ENCODE measurements at regions not wholly inside any gene's neighbourhood (a gene's known extent, or its start where the extent isn't known, plus 50 kb on each side); places are given as distances from the start of the nearest gene placed in this dataset.
"Not testable (repeated sequence)": the region's sequence is repeated elsewhere in the genome, so short reads cannot be mapped to it uniquely, and the experiment has no call there.

DNA sequence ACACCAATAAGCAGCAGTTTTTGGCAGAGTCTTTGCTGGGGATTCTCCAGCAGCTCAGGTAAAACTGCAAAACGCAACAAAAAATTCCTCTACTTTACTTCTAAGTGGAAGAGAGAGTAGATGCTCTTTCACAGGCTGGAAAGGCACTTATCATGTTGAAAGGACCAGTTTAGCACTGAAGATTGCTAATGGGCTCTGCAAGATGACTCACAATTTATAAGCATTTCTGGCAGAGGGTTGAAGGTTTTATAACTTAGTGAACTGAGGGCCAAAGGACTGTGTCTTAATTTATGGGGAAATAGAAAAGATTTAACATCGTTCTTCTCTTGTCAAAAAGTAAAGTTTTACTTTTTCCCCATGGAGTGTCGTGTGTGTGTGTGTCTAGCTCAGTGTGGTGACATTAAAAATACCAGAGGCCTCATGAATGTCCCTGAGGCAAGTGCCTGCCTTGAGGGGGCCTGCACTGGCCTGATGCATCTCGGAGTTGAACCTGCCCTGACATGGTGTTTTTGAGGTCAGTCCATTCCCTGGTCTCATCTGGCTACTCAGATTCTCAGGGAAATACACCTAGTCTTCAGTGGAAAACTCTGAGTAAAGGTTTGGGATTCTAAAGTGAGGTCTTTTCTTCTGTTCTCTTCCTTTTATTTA is 1092.0 kb downstream of the NAALADL2 start:
- DNase-seq (ENCODE audit: low read depth), result peak; percentile 8

DNA sequence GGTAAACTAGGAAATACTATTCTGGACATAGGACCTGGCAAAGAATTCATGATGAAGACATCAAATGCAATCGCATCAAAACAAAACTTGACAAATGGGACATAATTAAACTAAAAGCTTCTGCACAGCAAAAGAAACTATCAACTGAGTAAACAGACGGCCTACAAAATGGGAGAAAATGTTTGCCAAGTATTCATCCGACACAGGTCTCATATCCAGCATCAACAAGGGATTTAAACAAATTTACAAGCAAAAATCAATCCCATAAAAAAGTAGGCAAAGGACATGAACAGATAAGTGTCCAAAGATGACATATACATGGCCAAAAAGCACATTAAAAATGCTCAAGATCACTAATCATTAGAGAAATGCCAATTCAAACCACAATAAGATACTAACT is 1088.9 kb downstream of the NAALADL2 start:
- no peak for DNase-seq (ENCODE audit: low read depth)

GRCh38 chr3:175941352-175941751 is 1082.2 kb downstream of the NAALADL2 start:
- DNase-seq (ENCODE audit: low read depth), result peak; percentile 27

GRCh38 chr3:175940881-175941280 is 1081.7 kb downstream of the NAALADL2 start:
- DNase-seq (ENCODE audit: low read depth), result peak; percentile 3

GRCh38 chr3:175940243-175940642 is 1081.1 kb downstream of the NAALADL2 start:
- peak; percentile 58 for DNase-seq (ENCODE audit: low read depth)

DNA sequence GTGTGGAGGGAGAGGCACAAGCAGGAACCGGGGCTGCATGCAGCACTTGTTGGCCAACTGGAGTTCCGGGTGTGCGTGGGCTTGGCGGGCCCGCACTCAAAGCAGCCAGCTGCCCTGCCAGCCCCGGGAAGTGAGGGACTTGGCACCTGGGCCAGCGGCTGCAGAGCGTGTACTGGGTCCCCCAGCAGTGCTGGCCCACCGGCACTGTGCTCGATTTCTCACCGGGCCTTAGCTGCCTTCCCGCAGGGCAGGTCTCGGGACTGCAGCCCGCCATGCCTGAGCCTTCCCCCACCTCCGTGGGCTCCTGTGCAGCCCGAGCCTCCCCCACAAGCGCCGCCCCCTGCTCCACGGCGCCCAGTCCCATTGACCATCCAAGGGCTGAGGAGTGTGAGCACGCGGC is 1078.2 kb downstream of the NAALADL2 start:
- DNase-seq (ENCODE audit: low read depth), result not testable (repeated sequence)

DNA sequence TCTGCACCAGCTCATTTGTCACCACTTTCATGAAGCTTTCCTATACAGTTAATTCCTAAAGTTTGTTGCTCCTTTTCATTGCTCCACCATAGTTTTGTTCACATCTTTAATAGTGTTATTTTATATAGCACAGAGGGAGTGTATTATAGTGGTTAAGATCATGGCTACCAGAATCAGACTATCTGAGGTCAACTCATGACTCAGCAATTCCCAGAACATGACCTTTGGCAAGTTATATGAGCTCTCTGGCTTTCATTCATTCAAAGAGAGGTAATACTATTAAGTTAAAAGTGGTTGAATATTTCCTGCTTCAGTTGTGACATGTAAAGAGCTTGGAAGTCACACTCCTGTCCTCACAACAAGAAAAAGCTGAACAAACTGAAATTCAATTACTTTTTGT is 1073.5 kb downstream of the NAALADL2 start:
- DNase-seq (ENCODE audit: low read depth), result no peak

DNA sequence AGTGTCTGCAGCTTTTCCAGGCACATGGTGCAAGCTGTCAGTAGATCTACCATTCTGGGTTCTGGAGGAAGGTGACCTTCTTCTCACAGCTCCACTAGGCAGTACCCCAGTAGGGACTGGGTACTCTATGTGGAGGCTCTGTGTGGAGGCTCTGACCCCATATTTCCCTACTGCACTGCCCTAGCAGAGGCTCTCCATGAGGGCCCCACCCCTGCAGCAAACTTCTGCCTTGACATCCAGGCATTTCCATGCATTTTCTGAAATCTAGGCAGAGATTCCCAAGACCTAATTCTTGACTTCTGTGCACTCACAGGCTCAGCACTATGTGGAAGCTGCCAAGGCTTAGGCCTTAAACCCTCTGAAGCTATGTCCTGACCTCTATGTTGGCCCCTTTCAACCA is 1060.0 kb downstream of the NAALADL2 start:
- no peak for DNase-seq (ENCODE audit: low read depth)

GRCh38 chr3:175916191-175916934 is 1057.2 kb downstream of the NAALADL2 start:
- DNase-seq (ENCODE audit: low read depth), result no peak

DNA sequence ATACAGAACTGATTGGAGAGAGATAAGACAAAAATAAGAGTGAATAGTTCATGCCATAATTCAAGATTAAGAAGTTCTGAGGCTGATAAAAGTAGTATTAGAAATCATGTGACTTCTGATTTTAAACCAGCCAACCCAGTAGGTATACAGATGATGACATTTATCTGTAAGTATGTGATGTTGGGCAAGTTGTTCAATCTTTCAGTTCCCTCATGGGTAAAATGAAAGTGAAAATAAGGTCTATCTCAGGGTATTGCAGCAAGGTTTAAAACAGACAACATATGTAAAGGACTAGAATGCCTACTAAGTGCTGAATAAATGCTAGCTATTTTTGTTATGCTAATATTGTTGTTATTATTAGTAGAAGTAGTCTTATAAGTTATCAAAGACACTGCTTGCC is 1055.7 kb downstream of the NAALADL2 start:
- peak; percentile 1 for DNase-seq (ENCODE audit: low read depth)

DNA sequence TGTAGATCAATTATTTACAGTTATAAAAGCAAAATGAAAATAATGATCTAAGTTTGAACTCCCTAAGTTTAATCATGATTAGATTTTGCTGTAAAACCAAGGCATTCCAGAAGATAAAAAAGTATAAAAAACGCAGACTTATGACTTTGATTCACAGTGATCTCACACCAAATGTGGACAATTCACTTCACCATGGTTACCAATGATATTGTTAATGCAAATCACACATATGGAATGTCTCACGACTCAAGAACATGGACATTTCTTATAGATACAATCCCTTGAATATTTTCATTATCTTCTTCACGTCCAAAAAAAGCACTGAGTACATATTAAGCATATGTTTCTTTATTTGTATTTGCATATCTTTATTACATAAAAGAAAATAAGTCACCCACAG is 1054.2 kb downstream of the NAALADL2 start:
- DNase-seq (ENCODE audit: low read depth), result no peak

DNA sequence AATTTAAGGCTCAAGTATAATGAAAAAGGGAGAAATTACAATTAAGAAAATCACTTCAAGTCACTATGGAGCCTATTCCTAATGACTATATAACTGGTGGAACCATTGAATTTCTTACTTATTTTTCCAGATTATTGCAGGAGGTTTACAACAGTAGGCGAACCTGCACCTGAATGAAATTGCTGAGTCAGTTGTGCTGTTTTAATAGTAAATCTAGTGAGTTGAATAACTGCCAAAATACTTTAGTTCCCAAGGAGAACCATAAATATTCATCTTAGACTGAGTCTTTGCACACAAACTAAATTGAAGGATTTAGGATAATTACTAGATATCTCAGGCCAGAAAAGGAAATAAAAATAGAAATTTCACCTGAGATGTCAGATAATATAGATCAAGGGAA is 1052.8 kb downstream of the NAALADL2 start:
- no peak for DNase-seq (ENCODE audit: low read depth)

GRCh38 chr3:175902226-175902625 is 1043.1 kb downstream of the NAALADL2 start:
- DNase-seq (ENCODE audit: low read depth), result no peak

GRCh38 chr3:175898194-175898593 is 1039.1 kb downstream of the NAALADL2 start:
- DNase-seq (ENCODE audit: low read depth), result no peak

GRCh38 chr3:175896655-175897054 is 1037.5 kb downstream of the NAALADL2 start:
- DNase-seq (ENCODE audit: low read depth), result no peak

DNA sequence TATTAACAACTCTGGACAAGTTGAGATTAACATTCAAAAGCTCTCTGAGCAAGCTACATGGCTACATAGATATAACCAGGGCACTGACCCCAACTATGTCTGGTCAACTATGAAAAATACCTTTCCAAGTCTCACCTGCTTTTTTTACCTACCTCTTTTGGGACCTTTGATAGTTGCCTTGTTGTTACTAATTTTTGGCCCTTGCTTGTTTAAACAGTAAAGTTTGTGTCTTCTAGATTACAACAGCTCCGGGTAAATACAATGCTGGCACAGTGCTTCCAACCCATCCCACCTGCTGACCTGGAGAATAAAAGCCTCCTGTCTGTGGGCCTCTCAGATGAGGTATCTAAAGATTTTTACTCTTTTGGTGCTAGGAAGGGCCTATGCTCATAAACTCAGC is 1036.6 kb downstream of the NAALADL2 start:
- no peak for DNase-seq (ENCODE audit: low read depth)

GRCh38 chr3:175893566-175893965 is 1034.4 kb downstream of the NAALADL2 start:
- DNase-seq (ENCODE audit: low read depth), result no peak

- no peak for DNase-seq (ENCODE audit: low read depth)
Observed at GRCh38 chr3:175890066-175890465, 1030.9 kb downstream of the NAALADL2 start.

- no peak for DNase-seq (ENCODE audit: low read depth)
Observed at GRCh38 chr3:175885231-175885766, 1026.2 kb downstream of the NAALADL2 start.

DNA sequence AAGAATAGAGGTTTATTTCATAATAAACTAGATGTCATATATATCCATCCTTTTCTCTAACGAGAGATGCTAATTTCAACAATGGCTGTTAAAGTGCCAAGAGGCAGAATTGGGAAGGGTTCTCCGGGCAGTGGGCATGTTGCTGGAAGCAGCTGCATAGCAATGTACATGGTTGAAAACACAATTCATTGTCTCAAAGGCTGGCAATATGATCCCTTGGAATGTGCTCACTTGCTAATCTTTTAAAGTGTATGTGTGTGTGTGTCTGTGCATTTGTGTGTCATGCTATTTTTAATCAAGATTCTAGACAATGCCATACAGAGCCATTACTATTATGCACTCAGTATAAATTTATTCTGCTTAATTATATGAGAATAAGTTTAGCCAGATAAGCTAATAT is 1020.3 kb downstream of the NAALADL2 start:
- DNase-seq (ENCODE audit: low read depth), result no peak

- DNase-seq (ENCODE audit: low read depth), result no peak
Observed at GRCh38 chr3:175869404-175869803, 1010.3 kb downstream of the NAALADL2 start.

GRCh38 chr3:175868626-175869025 is 1009.5 kb downstream of the NAALADL2 start:
- DNase-seq (ENCODE audit: low read depth), result no peak

DNA sequence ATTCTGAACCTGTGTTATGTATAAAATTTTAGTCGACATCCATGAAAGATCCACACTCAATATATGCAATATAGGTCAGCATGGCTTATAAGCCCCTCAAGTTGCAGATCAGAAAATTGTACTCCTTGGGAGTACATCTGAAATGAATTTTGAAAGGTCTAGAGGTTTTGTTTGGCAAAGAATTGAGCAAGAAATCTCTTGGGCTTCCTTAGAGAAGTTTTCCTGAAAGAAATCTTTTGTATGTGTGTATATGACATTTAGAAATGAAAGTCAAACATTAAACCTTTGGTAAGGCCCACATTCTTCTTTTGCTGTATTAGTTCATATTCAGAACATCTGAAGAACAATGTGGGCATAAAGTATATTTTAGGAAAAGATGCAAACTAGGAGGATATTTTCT is 1006.6 kb downstream of the NAALADL2 start:
- no peak for DNase-seq (ENCODE audit: low read depth)

DNA sequence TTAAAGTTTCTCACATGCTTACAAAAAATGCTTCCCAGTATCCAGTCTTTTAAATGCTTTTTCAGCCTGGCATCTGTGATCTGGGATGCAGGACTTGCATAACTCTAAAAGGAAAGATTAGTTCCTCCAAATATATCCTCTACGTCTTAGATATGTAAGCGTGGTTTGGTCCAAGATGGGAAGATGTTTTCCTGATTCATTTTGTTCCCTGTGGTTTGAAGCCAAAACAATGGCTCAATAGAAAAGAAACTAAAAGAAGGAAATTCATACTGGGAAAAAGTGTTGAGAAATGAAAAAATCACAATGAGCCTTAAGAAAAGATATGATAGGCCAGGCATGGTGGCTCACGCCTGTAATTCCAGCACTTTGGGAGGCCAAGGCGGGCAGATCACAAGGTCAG is 1002.8 kb downstream of the NAALADL2 start:
- DNase-seq (ENCODE audit: low read depth), result no peak

Measured in ELR (cell line).